ENCODE measurements at regions not wholly inside any gene's neighbourhood (a gene's known extent, or its start where the extent isn't known, plus 50 kb on each side); places are given as distances from the start of the nearest gene placed in this dataset.
"Not testable (repeated sequence)": the region's sequence is repeated elsewhere in the genome, so short reads cannot be mapped to it uniquely, and the experiment has no call there.

DNA sequence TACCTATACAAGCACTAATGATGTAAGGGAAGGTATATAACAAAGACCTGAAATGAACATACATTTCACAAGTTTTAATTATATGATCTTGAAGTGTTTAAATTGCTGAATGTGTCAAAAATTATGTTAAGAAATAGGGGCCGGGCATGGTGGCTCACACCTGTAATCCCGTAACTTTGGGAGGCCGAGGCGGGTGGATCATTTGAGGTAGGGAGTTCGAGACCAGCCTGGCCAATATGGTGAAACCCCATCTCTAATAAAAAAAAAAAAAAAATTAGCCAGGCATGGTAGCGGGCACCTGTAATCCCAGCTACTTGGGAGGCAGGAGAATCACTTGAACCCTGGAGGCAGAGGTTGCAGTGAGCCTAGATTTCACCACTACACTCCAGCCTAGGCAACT is 537.4 kb upstream of the STEAP1 start:
- not testable (repeated sequence) for H3K4me3 ChIP-seq (ENCODE audit: low read length); H3K9ac ChIP-seq (ENCODE audit: low read length); H3K4me1 ChIP-seq (ENCODE audit: control insufficient read depth, insufficient read depth, low read length); DNase-seq (ENCODE audit: low read depth); H3K36me3 ChIP-seq (ENCODE audit: control insufficient read depth, insufficient read depth, low read length, severe bottlenecking); H3K9me3 ChIP-seq (ENCODE audit: control insufficient read depth, low read length); H3K27me3 ChIP-seq (replicated peaks; ENCODE audit: control insufficient read depth, insufficient read depth, low read length)

DNA sequence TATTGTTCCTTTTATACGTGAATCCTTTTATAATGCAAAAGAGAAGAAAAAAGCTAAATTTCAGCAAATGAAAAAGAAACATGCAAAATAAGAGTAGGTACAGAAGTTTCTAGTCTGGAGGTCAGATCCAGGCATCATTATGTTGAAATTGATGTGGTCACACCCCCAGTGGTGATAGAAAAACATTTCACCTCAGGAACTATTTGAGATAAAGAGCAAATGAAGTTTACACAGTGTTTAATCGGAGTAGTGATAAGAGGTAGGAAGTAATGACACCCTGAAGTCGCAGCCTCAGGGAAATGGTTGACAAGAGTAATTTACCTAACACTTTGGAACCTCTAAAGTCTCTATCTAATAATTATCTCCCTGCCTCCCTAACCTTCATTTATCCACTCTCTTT is 536.0 kb upstream of the STEAP1 start:
- H3K36me3 ChIP-seq (ENCODE audit: control insufficient read depth, insufficient read depth, low read length, severe bottlenecking): no peaks in the 10 kb centered on the region
- H3K4me1 ChIP-seq (ENCODE audit: control insufficient read depth, insufficient read depth, low read length): no peaks in the 10 kb centered on the region
- peaks cover 4% of the 10 kb centered on the region for H3K27me3 ChIP-seq (replicated peaks; ENCODE audit: control insufficient read depth, insufficient read depth, low read length)
- H3K9ac ChIP-seq (ENCODE audit: low read length): no peak overlapping the region
- H3K4me3 ChIP-seq (ENCODE audit: low read length): no peak overlapping the region
- no peaks in the 10 kb centered on the region for H3K9me3 ChIP-seq (ENCODE audit: control insufficient read depth, low read length)
- no peak for DNase-seq (ENCODE audit: low read depth)

DNA sequence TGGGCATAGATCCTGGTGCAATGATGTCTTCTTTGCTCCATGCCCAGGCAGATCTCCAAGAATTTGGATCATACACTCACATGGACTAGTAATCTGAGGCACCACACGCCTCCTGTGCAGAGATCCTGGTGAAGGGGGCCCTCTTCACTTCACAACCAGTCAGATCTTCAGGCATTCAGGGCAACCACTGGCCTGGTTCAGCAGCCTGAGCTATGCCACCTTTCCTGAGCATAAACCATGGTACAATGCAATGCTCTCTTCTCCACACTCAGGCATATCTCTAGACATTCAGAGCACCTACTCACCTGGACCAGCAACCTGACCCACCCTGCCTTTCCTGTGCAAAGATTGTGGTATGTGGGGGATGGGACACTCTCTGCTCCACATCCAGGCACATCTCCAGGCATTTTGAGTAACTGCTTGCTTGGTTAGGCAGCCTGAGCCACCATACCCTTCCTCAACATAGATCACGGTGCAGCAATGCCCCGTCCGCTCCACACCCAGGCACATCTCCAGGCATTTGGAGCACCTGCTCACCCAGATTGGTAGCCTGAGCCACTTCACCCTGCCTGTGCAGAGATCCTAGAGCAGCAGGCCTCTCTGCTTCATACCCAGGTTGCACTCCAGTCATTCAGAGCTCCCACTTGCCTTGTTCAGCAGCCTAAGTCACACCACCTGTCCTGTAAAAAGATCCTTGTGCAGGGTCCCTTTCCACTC is 532.2 kb upstream of the STEAP1 start:
- H3K9me3 ChIP-seq (ENCODE audit: control insufficient read depth, low read length): no peaks in the 10 kb centered on the region
- no peak overlapping the region for H3K9ac ChIP-seq (ENCODE audit: low read length)
- H3K27me3 ChIP-seq (replicated peaks; ENCODE audit: control insufficient read depth, insufficient read depth, low read length): peaks cover 4% of the 10 kb centered on the region
- H3K36me3 ChIP-seq (ENCODE audit: control insufficient read depth, insufficient read depth, low read length, severe bottlenecking): no peaks in the 10 kb centered on the region
- H3K4me1 ChIP-seq (ENCODE audit: control insufficient read depth, insufficient read depth, low read length): no peaks in the 10 kb centered on the region
- DNase-seq (ENCODE audit: low read depth): no peak
- H3K4me3 ChIP-seq (ENCODE audit: low read length): no peak overlapping the region

GRCh38 chr7:89623018-89623672 is 531.1 kb upstream of the STEAP1 start:
- Histone ChIP-seq H3K4me3 (ENCODE audit: low read length) (no peak overlapping the region), H3K9me3 (ENCODE audit: control insufficient read depth, low read length) (no peaks in the 10 kb centered on the region), H3K36me3 (ENCODE audit: control insufficient read depth, insufficient read depth, low read length, severe bottlenecking) (no peaks in the 10 kb centered on the region), H3K27me3 (replicated peaks; ENCODE audit: control insufficient read depth, insufficient read depth, low read length) (peaks cover 4% of the 10 kb centered on the region), H3K4me1 (ENCODE audit: control insufficient read depth, insufficient read depth, low read length) (no peaks in the 10 kb centered on the region), H3K9ac (ENCODE audit: low read length) (no peak overlapping the region)
- DNase-seq (ENCODE audit: low read depth): peak; percentile 64

DNA sequence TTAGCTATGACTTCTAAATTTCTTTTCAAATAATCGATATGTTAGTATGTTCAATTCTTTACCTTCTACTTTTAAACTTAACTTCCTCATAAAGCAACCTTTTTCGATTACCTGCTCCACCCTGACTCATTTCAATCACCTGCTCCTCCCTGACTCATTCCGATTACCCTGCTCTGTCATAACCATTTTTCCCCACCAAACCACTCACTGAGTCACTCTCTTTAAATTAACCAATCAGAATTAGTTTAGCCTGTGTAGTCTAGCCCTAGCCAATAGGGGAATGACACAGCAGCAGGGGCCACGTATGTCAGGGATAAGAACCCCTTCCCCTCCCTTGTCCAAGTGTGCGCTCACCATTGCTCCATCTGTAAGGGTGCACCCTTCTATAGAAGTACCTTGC is 530.1 kb upstream of the STEAP1 start:
- H3K27me3 ChIP-seq (replicated peaks; ENCODE audit: control insufficient read depth, insufficient read depth, low read length); H3K4me1 ChIP-seq (ENCODE audit: control insufficient read depth, insufficient read depth, low read length); H3K36me3 ChIP-seq (ENCODE audit: control insufficient read depth, insufficient read depth, low read length, severe bottlenecking); H3K9me3 ChIP-seq (ENCODE audit: control insufficient read depth, low read length); H3K9ac ChIP-seq (ENCODE audit: low read length); DNase-seq (ENCODE audit: low read depth); H3K4me3 ChIP-seq (ENCODE audit: low read length): not testable (repeated sequence)

DNA sequence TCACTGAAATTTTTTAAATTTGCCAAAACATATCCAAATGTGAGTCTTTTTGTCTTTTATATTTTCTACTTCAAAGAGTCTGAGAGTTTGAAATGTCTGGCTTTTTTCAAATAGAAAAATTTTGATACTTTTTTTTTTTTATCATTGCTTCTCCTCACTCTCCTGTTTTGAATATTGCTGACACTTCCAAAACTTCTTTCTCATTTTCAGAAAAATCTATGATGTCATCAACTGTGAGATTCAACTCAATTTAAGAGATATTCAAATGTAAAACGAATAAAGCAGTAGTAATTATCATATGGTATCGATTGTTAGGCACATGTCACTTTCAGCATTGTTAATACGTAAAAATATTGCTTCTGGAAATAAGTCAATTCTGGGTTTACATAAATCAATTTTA is 505.8 kb upstream of the STEAP1 start:
- Histone ChIP-seq H3K9me3 (ENCODE audit: control insufficient read depth, low read length) (no peaks in the 10 kb centered on the region), H3K36me3 (ENCODE audit: control insufficient read depth, insufficient read depth, low read length, severe bottlenecking) (no peaks in the 10 kb centered on the region), H3K4me1 (ENCODE audit: control insufficient read depth, insufficient read depth, low read length) (no peaks in the 10 kb centered on the region), H3K4me3 (ENCODE audit: low read length) (no peak overlapping the region), H3K9ac (ENCODE audit: low read length) (no peak overlapping the region), H3K27me3 (replicated peaks; ENCODE audit: control insufficient read depth, insufficient read depth, low read length) (no peaks in the 10 kb centered on the region)
- no peak for DNase-seq (ENCODE audit: low read depth)

GRCh38 chr7:89655946-89656345 is 498.3 kb upstream of the STEAP1 start:
- Histone ChIP-seq H3K4me3 (ENCODE audit: low read length) (no peak overlapping the region), H3K4me1 (ENCODE audit: control insufficient read depth, insufficient read depth, low read length) (no peaks in the 10 kb centered on the region), H3K27me3 (replicated peaks; ENCODE audit: control insufficient read depth, insufficient read depth, low read length) (no peaks in the 10 kb centered on the region), H3K9ac (ENCODE audit: low read length) (no peak overlapping the region), H3K9me3 (ENCODE audit: control insufficient read depth, low read length) (no peaks in the 10 kb centered on the region), H3K36me3 (ENCODE audit: control insufficient read depth, insufficient read depth, low read length, severe bottlenecking) (no peaks in the 10 kb centered on the region)
- DNase-seq (ENCODE audit: low read depth): no peak

DNA sequence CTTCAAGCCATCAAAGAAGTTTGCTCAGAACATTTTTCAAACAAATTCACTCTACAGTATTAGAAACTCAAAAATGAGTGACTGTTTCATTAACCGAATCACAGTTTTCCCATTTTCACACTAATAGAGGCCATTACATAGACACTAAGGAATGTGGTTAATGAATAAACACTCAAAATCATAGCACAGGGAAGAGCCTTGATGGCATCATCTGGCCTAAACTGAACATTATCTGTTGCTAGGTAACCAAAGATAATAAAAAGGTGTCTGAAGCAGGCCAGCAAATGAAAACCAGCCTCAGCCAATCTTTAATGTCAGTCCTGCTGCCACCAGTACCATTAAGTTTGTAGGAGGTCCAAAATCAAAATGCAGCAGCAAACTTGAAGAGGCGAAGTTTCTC is 492.4 kb upstream of the STEAP1 start:
- Histone ChIP-seq H3K9me3 (ENCODE audit: control insufficient read depth, low read length) (no peaks in the 10 kb centered on the region), H3K36me3 (ENCODE audit: control insufficient read depth, insufficient read depth, low read length, severe bottlenecking) (no peaks in the 10 kb centered on the region), H3K9ac (ENCODE audit: low read length) (no peak overlapping the region), H3K4me3 (ENCODE audit: low read length) (no peak overlapping the region), H3K4me1 (ENCODE audit: control insufficient read depth, insufficient read depth, low read length) (peaks cover 5% of the 10 kb centered on the region), H3K27me3 (replicated peaks; ENCODE audit: control insufficient read depth, insufficient read depth, low read length) (no peaks in the 10 kb centered on the region)
- no peak for DNase-seq (ENCODE audit: low read depth)

DNA sequence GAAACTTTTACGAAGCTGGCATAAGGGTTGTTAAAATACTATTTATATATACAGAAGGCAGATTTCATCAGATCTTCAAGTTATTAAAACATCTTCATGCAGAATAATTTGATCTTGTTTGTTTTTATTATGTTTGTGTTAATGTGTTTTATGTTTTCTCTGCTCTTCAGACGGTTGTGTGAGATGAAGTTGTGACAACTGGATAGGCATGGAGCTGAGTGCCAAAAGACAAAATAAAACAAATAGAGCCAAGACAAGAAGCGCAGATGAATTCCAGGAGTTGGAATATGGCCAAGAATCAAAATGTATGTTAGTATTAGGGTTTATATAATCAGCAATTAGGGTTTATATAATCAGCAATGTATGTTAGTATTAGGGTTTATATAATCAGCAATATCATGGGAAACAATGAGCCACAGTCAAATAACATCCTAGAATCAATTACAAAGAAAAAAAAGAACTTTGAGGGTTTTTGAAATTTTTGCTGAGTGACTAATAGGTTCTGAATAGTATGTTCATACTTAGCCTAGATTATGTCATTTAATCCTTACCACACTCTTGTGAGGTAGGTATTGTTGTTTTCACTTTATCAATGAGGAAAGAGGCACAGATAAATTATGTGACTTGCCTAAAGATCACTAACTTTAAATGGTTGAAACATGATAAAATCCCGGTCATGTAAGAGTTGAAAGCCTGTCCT is 488.0 kb upstream of the STEAP1 start:
- Histone ChIP-seq H3K4me3 (ENCODE audit: low read length) (no peak overlapping the region), H3K27me3 (replicated peaks; ENCODE audit: control insufficient read depth, insufficient read depth, low read length) (no peaks in the 10 kb centered on the region), H3K9ac (ENCODE audit: low read length) (no peak overlapping the region), H3K4me1 (ENCODE audit: control insufficient read depth, insufficient read depth, low read length) (peaks cover 10% of the 10 kb centered on the region), H3K9me3 (ENCODE audit: control insufficient read depth, low read length) (no peaks in the 10 kb centered on the region), H3K36me3 (ENCODE audit: control insufficient read depth, insufficient read depth, low read length, severe bottlenecking) (no peaks in the 10 kb centered on the region)
- DNase-seq (ENCODE audit: low read depth): no peak

DNA sequence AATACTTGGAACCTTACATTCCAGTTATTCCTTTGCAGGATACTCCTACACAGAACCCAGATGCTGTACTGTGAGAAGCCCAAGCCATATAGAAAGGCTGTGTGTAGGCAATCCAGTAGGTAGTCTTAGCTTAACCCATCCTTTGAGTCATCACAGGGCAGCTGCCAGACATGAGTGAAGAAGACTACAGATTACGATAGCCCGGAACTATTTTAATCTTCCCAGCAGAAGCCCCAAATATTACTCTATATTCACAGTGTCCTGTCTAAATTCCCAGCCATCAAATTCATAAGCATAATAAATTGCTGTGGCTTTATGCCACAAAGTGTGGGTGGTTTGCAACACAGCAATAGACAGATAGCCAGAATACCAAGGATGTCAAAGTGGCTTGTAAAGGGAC is 474.1 kb upstream of the STEAP1 start:
- Histone ChIP-seq H3K27me3 (replicated peaks; ENCODE audit: control insufficient read depth, insufficient read depth, low read length) (no peaks in the 10 kb centered on the region), H3K36me3 (ENCODE audit: control insufficient read depth, insufficient read depth, low read length, severe bottlenecking) (no peaks in the 10 kb centered on the region), H3K9ac (ENCODE audit: low read length) (no peak overlapping the region), H3K4me1 (ENCODE audit: control insufficient read depth, insufficient read depth, low read length) (peaks cover 15% of the 10 kb centered on the region), H3K9me3 (ENCODE audit: control insufficient read depth, low read length) (peaks cover 4% of the 10 kb centered on the region), H3K4me3 (ENCODE audit: low read length) (no peak overlapping the region)
- DNase-seq (ENCODE audit: low read depth): no peak

DNA sequence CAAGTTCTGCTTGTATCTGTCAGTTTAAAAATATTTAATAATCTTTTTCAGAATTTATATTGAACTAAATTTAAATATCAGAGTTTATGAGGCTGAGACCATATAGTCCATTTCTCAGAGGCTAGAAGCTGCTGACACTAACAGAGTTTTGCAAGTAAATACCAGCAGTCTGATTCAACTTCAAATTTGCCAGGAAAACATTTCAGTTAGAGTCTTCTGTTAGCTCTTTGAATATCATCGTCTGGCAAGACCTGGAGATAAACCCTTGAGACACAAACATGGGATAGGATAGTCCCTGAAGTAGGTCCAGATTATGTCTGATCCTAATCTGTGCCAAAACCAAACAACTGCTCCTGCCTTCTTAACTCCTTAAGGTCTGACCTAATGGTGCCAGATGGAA is 472.8 kb upstream of the STEAP1 start:
- H3K9me3 ChIP-seq (ENCODE audit: control insufficient read depth, low read length): no peaks in the 10 kb centered on the region
- peaks cover 15% of the 10 kb centered on the region for H3K4me1 ChIP-seq (ENCODE audit: control insufficient read depth, insufficient read depth, low read length)
- H3K9ac ChIP-seq (ENCODE audit: low read length): no peak overlapping the region
- no peak overlapping the region for H3K4me3 ChIP-seq (ENCODE audit: low read length)
- DNase-seq (ENCODE audit: low read depth): no peak
- no peaks in the 10 kb centered on the region for H3K27me3 ChIP-seq (replicated peaks; ENCODE audit: control insufficient read depth, insufficient read depth, low read length)
- no peaks in the 10 kb centered on the region for H3K36me3 ChIP-seq (ENCODE audit: control insufficient read depth, insufficient read depth, low read length, severe bottlenecking)
